ENCODE measurements at regions not wholly inside any gene's neighbourhood (a gene's known extent, or its start where the extent isn't known, plus 50 kb on each side); places are given as distances from the start of the nearest gene placed in this dataset.

DNA sequence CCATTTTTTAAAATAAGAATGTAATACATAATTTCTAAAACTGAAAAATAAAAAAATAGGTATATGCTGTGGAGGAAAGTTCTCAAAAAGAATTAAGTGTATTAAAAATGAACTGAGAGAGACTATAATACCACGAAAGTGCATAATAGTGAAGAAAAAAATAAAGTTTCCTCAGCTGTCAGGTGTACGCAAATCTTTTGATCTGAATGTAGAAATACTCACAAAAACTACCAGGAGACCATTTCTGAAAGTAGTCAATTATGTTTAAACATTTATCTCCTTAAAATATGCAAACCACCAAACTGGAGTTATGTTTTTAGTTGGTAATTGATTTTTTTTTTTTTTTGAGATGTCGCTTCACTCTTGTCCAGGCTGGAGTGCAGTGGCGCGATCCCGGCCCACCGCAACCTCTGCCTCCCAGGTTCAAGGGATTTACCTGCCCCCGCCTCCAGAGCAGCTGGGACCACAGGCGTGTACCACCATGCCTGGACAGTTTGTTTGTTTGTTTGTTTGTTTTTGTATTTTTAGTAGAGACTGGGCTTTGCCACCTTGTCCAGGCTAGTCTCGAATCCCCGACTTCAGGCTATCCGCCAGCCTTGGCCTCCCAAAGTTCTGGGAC is 1169.2 kb upstream of the B3GALT2 start:
- no peak for DNase-seq

DNA sequence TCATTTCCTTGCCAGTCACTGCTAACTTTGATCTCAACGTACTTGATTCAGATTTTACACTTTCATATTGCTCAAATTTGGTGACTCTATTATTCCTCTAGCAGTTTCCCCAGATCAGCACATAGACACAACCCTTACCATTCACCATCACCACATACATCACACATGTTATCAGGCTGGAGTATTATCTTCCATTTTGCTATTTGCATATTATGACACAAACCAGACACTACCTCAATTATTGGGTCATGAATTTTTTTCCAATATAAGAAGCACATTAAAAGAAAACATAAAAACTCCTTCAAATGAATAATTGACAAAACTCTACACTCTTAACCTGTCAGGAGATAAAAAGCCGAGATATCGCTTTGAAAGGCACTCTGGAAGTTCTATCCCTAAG is 1166.7 kb upstream of the B3GALT2 start:
- no peak for DNase-seq

DNA sequence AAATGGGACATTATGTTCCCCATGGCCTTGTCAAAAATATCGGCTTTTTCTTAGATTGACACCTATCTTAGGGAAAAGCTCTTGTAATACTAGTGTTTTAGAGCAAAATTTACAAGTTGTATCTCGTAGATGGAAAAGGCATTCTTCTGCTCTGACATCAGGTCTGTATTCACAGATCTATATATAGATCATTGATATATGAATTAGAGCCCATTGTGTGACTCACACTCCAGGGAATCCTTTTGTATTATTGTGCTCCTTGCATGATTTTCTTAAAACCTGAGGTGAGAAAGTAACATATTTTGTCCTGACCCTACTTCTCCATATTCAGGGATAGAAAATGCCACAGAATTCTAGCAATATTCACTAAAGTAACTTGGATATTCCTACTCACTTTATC is 1160.8 kb upstream of the B3GALT2 start:
- DNase-seq = no peak

DNA sequence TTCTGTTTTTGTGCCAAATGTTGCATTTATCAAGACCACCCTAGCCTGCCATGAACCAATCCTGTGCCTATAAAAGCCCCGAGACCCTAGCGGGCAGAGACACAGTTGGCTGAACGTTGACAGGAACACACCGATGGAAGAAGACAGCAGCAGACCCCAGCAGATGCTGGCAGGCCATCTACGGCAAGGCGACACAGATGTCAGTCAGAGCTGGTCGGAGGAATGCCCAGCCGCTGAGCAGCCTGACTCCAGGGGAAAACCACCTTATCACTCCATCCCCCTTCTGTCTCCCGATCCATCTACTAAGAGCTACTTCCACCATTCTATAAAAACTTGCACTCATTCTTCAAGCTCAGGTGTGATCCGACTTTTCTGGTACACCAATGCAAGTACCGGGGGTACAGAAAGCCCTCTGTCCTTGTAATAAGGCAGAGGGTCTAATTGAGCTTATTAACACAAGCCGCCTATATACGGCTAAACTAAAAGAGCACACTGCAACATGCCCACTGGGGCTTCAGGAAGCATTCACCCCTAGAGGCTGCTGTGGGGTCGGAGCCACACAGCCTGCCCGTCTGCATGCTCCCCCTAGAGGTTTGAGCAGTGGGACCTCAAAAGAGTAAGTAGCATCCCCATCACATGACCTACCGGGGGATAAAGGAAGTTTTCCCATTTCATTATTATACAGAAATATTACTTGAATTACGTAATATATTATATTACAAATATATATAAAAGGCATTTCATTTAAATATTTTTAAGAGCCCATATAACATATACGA is 1156.3 kb upstream of the B3GALT2 start:
- DNase-seq = peak; percentile 5

DNA sequence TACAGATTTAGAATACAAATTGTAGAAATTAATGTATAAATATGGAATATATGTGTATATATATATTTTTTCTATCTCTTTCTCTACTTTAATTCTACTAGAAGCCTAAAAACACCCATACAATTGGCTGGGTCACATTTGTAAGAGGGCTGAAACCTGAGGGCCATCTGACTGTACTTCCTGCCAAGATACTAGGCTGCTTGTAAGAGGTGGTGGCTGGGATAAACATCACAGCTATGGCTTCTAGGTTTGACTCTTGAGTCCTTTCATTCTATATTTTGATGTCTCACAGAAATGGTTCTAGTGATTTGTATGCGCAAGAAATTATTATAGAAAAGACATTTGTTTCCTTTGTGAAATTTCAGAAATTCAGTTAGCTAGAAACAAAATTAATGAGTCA is 1155.2 kb upstream of the B3GALT2 start:
- no peak for DNase-seq

DNA sequence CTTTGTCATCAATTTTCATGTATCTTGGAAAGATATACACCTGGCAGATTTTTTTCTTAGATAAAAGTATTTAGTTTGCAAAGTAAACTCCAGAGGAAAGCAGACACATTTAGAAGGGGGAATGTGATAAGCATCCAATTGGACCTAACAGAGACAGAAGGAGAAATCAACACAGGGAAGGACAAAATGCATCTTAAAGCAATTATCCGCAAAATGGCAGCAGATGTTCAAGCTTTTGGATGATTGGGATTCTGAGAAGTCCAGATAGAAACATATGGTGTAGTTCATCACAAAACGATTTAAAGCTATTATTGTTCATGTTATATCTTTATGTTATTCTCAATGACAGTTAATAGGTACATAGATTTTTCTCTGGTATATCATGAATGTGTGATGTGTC is 1153.1 kb upstream of the B3GALT2 start:
- no peak for DNase-seq

DNA sequence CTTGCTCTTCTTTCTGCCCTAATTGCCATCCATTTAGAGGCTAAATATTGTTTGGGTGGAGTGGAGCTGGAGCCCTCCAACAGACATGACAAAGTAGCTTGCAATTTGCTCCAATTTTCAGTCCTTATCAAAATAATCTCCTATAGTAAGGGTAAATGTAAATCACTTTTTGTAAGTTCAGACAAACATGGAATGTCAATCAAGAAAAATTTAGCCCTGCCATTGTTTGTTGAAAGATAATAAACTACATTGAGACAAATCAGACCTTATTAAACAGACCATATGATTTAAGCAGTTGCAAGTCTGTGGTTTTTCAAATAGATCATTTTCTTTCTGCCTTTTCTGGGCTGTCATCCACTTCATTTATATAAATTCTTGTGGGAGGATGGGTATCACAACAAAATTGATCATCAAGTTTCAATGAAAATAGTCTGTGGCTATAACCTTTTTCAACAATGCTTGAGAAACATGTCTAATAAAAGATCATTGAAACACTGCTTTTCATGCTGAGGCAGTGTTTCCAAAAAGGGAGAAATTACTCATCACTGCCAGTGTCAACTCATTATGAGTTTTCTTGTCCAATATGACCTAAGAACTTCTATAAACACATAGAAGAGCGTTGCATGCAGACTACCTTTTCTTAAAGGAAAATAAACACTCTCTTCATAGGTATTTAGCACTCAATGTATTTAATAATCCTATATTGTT is 1152.0 kb upstream of the B3GALT2 start:
- no peak for DNase-seq

DNA sequence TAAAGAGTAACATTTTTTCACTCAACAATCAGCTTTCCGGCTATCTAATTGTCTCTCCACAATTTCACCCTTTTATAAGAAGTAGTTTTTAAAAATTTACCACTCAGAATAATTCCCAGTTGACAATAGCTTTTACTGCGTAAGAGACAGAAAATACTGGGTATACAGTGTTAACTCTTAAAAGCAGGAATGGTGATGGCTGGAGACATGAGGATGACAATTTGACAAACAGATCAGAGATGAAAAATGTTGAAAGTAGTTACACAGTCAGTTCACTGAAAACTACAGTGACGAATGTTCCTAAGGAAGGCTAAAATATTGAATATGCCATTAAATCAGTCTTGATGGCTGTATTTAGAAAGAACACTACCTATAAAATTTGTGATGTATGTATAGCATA is 1146.8 kb upstream of the B3GALT2 start:
- DNase-seq = no peak

DNA sequence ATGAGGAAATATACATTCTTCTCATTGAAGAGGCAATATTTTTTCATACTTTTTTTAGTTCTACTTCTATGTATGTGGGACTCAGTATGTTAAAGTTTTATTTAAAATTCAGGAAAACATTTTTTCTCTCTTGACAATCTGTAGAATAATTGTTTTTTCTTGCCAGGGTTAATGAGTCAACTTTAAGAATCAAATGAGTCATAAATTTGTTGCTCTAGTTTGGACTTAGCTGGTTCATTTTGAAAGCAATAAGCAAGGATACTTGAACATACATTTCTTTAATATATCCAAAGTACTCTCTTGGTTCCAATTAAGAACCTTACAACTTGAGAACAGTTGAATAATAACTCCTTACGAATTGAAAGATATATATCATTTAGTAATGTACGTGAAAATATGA is 1145.3 kb upstream of the B3GALT2 start:
- DNase-seq = no peak

DNA sequence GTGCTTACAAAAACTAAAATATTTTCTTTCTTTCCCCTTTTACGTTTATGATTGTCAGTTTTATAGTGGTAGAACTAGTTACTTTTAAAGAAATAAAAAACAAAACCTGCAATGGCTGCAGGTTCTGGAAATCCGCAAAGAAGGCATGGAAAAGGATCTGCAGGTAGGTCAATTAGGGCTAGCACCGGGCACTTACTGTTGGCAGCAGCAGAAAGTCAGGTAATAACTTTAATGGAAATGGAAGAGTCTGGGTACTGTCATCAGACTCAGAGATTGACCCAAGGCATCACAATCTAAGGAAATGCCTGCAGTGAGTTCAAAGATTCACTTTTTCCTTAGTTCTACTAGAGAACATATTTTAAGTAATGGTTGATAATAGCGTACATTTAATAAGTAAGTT is 1136.3 kb upstream of the B3GALT2 start:
- no peak for DNase-seq

DNA sequence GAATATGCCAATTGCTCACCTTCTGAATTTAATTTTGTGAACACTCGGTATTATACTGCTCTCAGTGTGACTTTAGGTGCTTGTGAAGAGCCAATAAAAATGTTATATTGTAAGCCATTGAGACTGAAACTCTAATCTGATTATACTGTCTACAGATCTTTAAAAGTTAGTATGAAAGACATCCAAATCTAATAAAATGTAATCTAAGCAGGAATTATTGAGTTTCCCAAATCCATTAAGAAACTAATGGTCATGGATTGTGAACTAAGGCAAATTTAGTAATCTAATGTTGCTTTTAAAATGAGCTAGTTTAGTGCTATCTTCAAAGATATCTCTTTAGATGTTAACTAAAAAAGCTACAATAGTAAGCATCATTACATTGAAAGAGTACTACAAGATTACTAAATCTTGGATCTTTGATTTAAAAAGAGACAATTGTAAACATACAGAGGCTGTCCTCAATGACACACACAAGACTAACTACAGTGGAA is 1132.4 kb upstream of the B3GALT2 start:
- DNase-seq = no peak

DNA sequence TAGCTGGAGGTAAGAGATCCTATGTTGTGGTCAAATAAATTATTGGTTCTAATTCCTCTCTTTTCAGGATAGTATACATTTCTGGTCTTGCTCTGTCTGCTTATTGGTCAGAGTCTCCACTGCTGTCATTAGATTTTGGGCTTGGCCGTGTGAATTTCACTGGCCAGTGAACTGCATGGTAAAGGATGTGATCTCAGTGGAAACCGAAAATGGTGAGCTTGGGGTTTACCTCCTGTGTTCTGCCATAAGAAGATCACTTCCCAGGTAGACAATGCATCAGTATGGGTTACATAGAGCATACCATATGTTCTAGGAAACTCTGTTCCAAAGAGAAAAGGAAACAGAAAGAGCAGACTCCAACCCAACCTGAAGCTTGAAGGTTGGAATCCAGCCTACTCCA is 1123.3 kb upstream of the B3GALT2 start:
- DNase-seq = no peak

DNA sequence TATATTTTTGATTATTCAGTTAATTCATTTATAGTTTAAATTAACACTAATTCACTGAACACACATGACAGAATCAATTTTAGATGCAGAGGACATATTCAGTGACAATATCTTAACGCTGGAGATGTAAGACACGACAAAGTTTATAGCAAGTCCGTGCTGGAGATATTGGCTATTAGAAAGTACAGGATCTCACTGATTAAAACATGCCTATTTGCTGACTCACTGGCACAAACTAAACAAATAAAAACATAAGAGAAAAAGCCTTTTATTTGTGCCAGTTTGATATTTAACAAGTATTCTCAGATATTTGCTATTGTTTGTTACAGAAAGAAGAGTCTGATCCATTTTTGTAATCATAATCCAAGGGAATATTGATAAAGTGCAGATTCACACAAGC is 1122.9 kb upstream of the B3GALT2 start:
- DNase-seq = no peak

DNA sequence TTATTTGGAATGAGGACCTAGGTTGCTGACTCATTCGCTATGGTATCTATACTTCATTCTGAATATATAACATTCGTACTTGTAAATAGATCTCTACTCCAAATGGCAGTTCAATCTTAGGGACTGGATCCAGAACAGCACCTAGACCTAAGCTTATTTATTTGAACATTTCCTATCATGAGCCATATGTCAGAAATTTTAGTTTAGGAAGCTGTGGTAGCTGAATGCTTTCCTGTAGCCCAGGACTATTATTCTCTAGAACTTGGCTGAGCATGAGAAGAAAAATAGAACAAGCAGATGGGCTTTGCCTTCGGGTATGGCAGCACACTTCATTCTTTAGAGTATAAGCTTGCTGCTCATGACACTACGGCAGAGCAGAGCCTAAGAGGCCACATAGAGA is 1114.4 kb upstream of the B3GALT2 start:
- DNase-seq = no peak

DNA sequence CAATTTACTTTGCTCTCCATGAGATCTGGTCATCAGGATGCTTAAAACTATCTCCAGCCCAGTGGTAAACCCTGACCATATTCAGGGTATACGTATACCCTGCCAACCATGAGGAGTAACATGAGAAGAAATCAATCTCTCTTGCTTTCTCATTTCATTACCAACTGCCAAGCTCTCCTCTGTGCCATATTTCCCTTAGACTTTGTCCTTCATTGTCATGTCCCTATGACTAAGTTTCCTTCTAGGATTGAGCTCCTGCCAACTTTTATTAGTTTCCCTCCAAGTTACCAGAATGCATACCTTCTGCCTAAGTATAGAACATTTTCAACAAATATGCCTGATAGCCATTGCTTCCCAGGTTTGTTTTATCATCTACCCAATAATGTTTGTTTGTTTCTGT is 1113.9 kb upstream of the B3GALT2 start:
- DNase-seq = no peak

DNA sequence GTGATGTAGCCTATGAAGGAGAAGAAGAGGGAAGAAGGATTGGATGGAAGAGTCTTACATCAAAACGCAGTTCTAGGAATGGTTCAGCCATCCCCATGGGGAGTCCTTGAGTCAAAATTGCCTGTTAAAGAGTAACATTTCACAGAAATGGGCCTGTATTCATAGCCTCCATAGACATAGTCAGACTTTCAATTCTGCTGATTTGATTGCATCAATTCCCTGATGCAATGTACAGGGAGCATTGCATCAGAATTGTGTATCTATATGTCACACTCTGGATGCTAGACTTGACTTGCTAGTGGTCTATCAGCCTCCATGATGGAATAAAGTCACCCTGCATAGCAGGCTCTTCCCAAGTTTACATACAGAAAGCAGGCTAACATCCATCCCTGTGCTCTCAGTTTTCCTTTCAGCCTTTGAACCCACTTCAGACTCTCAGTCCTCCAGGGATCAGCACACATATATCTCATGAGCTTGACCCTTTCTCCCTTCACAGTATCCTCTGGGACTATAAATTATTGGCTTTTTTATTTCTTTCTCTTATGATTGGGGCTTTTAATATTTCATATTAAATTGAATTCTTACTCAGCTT is 1111.7 kb upstream of the B3GALT2 start:
- no peak for DNase-seq

DNA sequence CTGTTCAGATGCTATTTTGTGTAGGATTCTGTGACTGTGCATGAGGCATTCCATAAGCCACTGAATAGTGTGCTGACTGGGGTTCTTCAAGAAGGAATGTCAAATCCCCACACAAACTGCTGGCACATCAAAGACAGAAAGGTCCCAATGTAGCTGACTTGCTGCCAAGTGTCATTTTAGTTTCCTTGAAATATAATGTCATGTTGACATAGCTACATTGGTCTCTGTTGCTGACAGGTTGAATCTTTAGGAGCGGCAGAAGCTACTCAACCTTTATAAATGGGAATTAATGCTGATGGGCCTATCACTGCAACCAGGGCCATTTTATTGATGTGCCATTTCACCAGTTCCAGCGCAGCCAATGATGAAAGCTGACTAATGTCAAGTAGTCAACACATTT is 1110.7 kb upstream of the B3GALT2 start:
- no peak for DNase-seq

DNA sequence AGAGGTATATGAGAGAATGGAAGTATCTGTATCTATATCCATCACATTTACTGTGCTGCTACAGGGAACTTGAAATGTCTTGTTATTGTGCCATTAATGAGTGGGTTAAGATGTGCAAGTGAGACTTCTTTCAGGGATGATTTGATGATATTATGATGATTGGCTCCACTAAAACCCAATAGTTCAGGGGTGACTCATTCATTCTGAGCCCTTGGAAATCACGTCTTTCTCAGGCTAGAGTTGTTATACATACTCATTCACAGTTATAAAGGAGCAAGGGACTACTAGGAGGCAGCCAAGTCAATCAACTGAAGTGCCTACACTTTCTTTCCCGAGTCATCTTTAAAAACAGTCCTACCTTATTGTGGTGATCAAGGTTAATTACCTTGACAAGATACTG is 1109.8 kb upstream of the B3GALT2 start:
- no peak for DNase-seq

DNA sequence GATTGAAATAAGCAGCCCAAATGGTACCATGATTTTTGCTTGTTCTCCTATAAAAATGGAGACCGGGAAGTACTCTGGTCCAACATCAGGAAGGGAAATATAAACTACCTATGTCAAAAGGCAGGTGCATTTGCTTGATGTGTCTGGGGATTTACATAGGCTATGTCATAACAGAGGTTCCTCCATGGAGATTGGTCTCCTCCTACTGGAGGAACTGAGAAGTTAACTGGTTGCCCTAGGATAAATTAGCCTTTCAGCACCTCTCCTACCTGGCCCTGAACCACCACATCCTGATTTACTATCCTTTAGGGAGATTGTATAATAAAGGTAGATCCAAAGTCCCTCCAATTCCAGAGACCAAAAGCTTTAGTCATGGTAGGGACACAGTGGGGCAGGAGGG is 1109.3 kb upstream of the B3GALT2 start:
- DNase-seq = peak; percentile 67

DNA sequence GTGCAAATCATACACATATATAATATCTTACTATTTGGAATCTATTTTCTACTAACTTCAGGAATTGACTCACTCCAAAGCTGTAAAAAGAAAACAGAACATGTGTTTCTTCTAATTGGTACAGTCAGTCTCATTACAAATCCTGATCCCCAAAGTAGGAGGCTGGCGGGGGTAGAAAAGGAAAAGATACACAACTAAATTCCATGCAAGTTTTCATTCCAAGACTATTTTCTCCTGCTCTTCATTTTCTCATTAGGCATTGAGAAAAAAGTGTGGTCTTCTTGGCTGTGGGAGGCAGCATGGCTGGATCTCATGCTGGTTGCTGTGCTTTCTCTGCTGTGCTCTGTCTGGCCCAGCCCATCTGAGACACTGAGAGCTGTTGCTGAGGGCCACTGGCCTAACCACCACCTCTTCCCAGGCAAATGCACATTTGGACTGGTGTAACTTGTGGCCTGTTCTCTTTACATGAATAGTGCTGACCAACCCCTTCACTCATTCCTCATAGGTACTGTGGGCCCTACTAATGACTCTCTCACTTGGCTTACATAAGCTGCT is 1107.5 kb upstream of the B3GALT2 start:
- no peak for DNase-seq

DNA sequence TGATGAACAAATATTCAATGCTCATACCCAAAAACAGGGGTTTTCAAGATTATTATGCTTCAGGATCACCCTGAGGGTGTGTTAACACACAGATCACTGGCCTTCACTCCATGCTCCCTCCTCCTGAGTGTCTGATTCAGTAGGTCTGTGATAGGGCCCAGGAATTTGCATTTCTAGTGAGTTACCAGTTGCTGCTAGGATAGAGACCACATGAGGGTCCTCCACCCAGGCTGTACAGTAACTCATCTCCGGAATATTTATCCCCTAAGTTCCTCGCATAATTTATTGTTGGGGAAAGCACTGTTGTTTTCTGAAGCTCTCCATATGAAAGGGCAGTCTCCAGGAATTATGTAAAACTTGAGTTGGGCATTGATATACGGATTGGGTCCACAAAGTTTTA is 1106.6 kb upstream of the B3GALT2 start:
- DNase-seq = no peak

DNA sequence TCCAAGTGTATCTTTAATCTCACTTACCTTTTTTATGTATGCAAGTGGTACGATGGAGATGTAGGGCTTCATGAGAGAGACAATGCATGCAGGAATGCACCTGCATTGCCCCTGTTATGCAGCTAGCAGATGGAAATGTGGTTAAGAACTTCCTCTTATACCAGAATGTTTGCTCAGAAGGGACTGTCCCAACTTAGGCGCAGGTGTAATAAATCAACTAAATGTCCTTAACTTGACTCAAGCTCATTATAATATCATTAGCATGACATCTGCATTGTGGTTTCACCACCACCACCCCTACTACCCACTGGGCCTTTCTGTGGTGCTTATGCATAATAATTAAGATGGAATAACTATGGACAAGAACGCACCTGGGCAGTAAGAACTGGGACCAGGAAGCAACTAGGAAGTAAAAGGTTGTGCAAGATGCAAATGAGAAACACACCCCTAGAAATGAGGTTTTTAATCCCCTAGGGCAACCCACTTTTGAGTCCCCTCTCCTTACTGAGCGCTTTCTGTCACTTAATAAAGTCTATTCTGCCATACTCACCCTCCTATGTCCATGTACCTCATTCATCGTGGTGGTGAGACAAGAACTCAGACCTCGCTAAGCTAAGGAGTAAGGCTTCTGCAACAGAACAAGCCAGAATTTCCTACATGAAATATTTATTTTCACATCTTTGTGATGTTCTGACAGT is 1103.3 kb upstream of the B3GALT2 start:
- DNase-seq = peak; percentile 26

DNA sequence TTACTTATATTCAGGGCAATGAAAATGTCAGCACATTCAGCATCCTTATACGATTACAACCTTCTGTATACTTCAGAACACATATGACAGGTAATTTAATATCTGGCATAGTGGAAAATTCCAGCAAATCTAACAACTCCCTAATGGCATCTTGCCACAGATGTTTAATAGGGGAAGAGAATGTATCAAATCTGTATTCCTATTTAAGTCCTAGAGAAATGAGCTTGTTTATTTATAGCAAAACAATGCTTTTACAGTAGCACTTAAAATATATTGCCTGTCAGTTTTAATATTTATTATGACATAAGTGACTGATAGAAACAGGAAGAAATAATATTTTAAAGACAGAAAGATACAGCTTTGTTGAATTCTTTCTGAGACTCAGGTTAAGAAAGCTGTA is 1101.8 kb upstream of the B3GALT2 start:
- DNase-seq = no peak

Data from hematopoietic multipotent progenitor cell treated with erythropoietin and hydrocortisone succinate and interleukin-3 and kit ligand, for 6 days (in vitro differentiated cells).